ENCODE measurements at regions not wholly inside any gene's neighbourhood (a gene's known extent, or its start where the extent isn't known, plus 50 kb on each side); places are given as distances from the start of the nearest gene placed in this dataset.

- no peak for TF ChIP-seq POLR2A (IDR thresholded peaks at IDR 0.05; ENCODE audit: low read length)
- TF ChIP-seq GATA1 (IDR thresholded peaks at IDR 0.05; ENCODE audit: low read depth, low read length) = no peak
Observed at GRCh38 chr13:66154354-66154753, 1075.8 kb downstream of the PCDH9 start.
